Lower leg skin (tissue), 4 donors: ENCODE measurements at regions not wholly inside any gene's neighbourhood (a gene's known extent, or its start where the extent isn't known, plus 50 kb on each side); places are given as distances from the start of the nearest gene placed in this dataset.

Source experiments
- DNase-seq, 2 donors: peaks; one replicate each; pipeline ENCODE4 v3.0.0-alpha.2; 2019; ENCODE audit warnings: low spot score in 2 of 2
- H3K4me3 ChIP-seq: fragments of 200-600 bp; sonication (generic); 2 replicates; pipeline ENCODE4 v1.5.1; 2017; ENCODE audit warnings: mild to moderate bottlenecking, low read depth; ENCODE audit not compliant: poor library complexity, severe bottlenecking
- CTCF ChIP-seq, 3 donors: fragments of 450-650 bp; IDR thresholded peaks; one replicate each; pipeline ENCODE4 v1.5.1; 2016; ENCODE audit warnings: antibody characterized with exemption in 3 of 3, mild to moderate bottlenecking in 3 of 3, moderate library complexity in 2 of 3
- POLR2A ChIP-seq, 2 donors: fragments of 450-650 bp; IDR thresholded peaks; one replicate each; pipeline ENCODE4 v1.6.1; 2016 to 2017; ENCODE audit warnings: antibody characterized with exemption in 2 of 2, mild to moderate bottlenecking in 1 of 2, moderate library complexity in 1 of 2
- WGBS, 2 donors: methylation state at CpG; one replicate each; pipeline ENCODE4 v1.1.5; 2018; 5-methylcytosine and 5-hydroxymethylcytosine counted together
- intact Hi-C: fragments of 100-400 bp; cut with DNase I; formaldehyde crosslinking; loops from one replicate; pipeline ENCODE4 v1.15.0; 2023; ENCODE audit warnings: low total_unique reads

DNA sequence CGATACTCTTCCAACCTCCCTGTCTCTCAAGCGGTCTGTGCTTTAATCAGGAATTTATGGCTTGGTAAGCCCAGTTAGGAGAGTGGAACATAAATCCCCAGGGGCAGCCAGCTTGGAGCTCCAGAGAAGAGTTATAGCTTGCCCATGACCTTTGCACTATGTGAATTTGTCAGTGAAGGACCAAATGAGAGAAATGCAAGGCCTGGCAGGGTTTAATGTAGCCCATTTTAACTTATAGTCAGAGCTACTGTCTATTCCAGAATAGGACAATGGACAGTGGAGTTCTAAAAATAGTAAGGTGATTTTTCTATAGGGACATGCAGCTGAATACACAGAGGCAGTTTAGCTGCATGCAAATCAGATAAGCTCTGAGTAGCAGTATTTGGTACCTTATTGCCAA is 142.6 kb upstream of the CAV2 start:
- intact Hi-C loops = no loop called here
- H3K4me3 ChIP-seq = no peak overlapping the region
- WGBS, 2 donors = 67 to 70% methylated on average over 2 of the region's 2 CpGs
- no peak for DNase-seq
- TF ChIP-seq POLR2A (IDR thresholded peaks at IDR 0.05) (no peak), CTCF (IDR thresholded peaks at IDR 0.05) (no peak)

- no peak for DNase-seq
- WGBS, 2 donors = 70 to 81% methylated on average over 5 of the region's 5 CpGs
- no peak overlapping the region for H3K4me3 ChIP-seq
- TF ChIP-seq CTCF (IDR thresholded peaks at IDR 0.05) (no peak), POLR2A (IDR thresholded peaks at IDR 0.05) (no peak)
- intact Hi-C loops = no loop called here
Observed at GRCh38 chr7:116357781-116358670, 141.5 kb upstream of the CAV2 start.

DNA sequence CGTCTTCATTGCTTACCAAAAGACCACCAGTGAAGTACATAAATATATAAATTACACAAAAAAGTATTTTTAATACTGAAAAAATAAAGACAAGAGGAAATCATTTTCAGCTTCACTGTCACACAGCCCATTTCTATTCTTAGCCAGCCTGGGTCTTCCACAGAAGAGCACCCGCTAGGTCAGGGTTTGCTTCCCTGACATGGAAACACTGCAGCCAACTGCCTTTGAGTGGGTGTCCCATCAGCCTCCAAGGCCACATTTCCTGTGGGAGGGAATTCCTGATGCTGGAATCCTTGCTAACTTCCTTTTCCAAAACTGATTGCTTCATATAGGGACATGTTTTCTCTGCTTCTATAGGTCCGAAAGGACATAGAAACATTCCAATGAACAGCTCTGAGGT is 137.8 kb upstream of the CAV2 start:
- 86 to 89% methylated on average over 3 of the region's 3 CpGs for WGBS, 2 donors
- TF ChIP-seq CTCF (IDR thresholded peaks at IDR 0.05) = no peak
- no peak for TF ChIP-seq POLR2A (IDR thresholded peaks at IDR 0.05)

DNA sequence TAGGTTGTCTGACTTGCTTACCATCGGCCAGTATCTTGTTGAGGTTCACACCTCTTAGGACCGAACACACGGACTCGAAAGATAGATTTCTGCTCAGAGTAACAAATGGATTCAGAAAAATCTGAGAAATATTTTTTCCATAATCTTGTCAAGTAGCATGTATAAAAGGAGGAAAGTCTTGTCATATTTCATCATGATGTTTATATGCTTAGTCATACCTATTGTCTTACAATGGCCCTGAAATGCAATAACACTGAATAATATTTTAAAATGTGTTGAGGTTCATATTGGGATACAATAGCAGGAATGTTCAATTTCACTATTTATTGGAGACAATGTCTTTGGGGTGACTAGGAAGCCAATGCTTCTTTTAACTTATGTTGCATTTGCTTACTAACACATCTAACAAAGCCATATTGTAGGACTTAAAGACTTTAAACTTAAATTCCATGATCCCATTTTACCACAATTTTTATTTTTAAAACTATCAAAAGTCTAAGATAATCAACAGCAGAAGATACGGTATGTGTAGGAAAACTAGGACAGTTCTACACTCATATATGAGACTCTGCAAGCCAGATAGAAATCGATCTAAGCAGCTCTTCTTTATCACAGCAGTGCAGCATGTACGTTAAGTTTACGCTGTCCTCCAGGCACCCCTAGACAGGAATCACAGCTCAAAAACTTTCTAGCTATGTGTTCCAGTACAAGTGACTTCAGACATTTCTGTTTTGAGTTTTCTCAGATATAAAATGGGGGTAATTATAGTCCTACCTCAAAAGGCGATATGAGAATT is 135.7 kb upstream of the CAV2 start:
- TF ChIP-seq POLR2A (IDR thresholded peaks at IDR 0.05) (no peak), CTCF (IDR thresholded peaks at IDR 0.05) (no peak)
- no peak overlapping the region for H3K4me3 ChIP-seq
- 93 to 94% methylated on average over 9 of the region's 9 CpGs for WGBS, 2 donors
- intact Hi-C loops = no loop called here
- no peak for DNase-seq

More for the DNA sequence above, 137.8 kb upstream of the CAV2 start:
- intact Hi-C loops = no loop called here
- H3K4me3 ChIP-seq = no peak overlapping the region
- DNase-seq = no peak

GRCh38 chr7:116364469-116364868 is 135.1 kb upstream of the CAV2 start:
- intact Hi-C loops = no loop called here
- H3K4me3 ChIP-seq = no peak overlapping the region
- DNase-seq = no peak
- TF ChIP-seq POLR2A (IDR thresholded peaks at IDR 0.05) (no peak), CTCF (IDR thresholded peaks at IDR 0.05) (no peak)
- WGBS, 2 donors = 72 to 85% methylated on average over 2 of the region's 2 CpGs
